ENCODE measurements at regions not wholly inside any gene's neighbourhood (a gene's known extent, or its start where the extent isn't known, plus 50 kb on each side); places are given as distances from the start of the nearest gene placed in this dataset.

GRCh38 chr1:47709019-47709871, 271.4 kb downstream of the FOXD2 start:
- Histone ChIP-seq H3K79me2 (ENCODE audit: insufficient read depth, low read length) (no peaks in the 10 kb centered on the region), H4K20me1 (ENCODE audit: insufficient read depth, low read length) (no peaks in the 10 kb centered on the region), H3K4me1 (ENCODE audit: insufficient read depth, low read length, severe bottlenecking) (no peaks in the 10 kb centered on the region), H3K36me3 (ENCODE audit: insufficient read depth, low read length) (no peaks in the 10 kb centered on the region), H3K4me3 (ENCODE audit: low read depth, low read length, poor library complexity, severe bottlenecking) (no peak overlapping the region), H3K9me3 (ENCODE audit: low read length) (no peaks in the 10 kb centered on the region), H2AFZ (ENCODE audit: low read length) (no peak overlapping the region), H3K4me2 (ENCODE audit: low read length) (no peak overlapping the region), H3K27me3 (ENCODE audit: insufficient read depth, low read length) (0 out of 2 replicates have a peak, but pooled peaks cover 3% of the 10 kb centered on the region), H3K9ac (ENCODE audit: low read length) (no peak overlapping the region), H3K9me2 (ENCODE audit: low read depth, low read length) (no peaks in the 10 kb centered on the region), H3F3A (ENCODE audit: insufficient read depth, low read length) (no peaks in the 10 kb centered on the region), H3K27ac (ENCODE audit: low read depth, low read length, poor library complexity, severe bottlenecking) (no peak overlapping the region)
- TF ChIP-seq CTCF (IDR thresholded peaks at IDR 0.05; ENCODE audit: low read length) (no peak), EZH2 (IDR thresholded peaks at IDR 0.05; ENCODE audit: borderline replicate concordance, low read length) (no peak)

GRCh38 chr1:47709872-47710231, 272.0 kb downstream of the FOXD2 start:
- H3K4me3 ChIP-seq (ENCODE audit: low read depth, low read length, poor library complexity, severe bottlenecking): no peak overlapping the region
- 0 out of 2 replicates have a peak, but pooled peaks cover 3% of the 10 kb centered on the region for H3K27me3 ChIP-seq (ENCODE audit: insufficient read depth, low read length)
- no peaks in the 10 kb centered on the region for H4K20me1 ChIP-seq (ENCODE audit: insufficient read depth, low read length)
- no peaks in the 10 kb centered on the region for H3F3A ChIP-seq (ENCODE audit: insufficient read depth, low read length)
- no peaks in the 10 kb centered on the region for H3K9me2 ChIP-seq (ENCODE audit: low read depth, low read length)
- H3K36me3 ChIP-seq (ENCODE audit: insufficient read depth, low read length): no peaks in the 10 kb centered on the region
- no peaks in the 10 kb centered on the region for H3K9me3 ChIP-seq (ENCODE audit: low read length)
- H3K4me1 ChIP-seq (ENCODE audit: insufficient read depth, low read length, severe bottlenecking): no peaks in the 10 kb centered on the region
- no peak overlapping the region for H3K4me2 ChIP-seq (ENCODE audit: low read length)
- no peaks in the 10 kb centered on the region for H3K79me2 ChIP-seq (ENCODE audit: insufficient read depth, low read length)
- H2AFZ ChIP-seq (ENCODE audit: low read length): no peak overlapping the region
- H3K27ac ChIP-seq (ENCODE audit: low read depth, low read length, poor library complexity, severe bottlenecking): no peak overlapping the region
- no peak for TF ChIP-seq EZH2 (IDR thresholded peaks at IDR 0.05; ENCODE audit: borderline replicate concordance, low read length)
- no peak for TF ChIP-seq CTCF (IDR thresholded peaks at IDR 0.05; ENCODE audit: low read length)
- no peak overlapping the region for H3K9ac ChIP-seq (ENCODE audit: low read length)

- no peaks in the 10 kb centered on the region for H3K9me2 ChIP-seq (ENCODE audit: low read depth, low read length)
- H4K20me1 ChIP-seq (ENCODE audit: insufficient read depth, low read length): no peaks in the 10 kb centered on the region
- H3F3A ChIP-seq (ENCODE audit: insufficient read depth, low read length): no peaks in the 10 kb centered on the region
- H2AFZ ChIP-seq (ENCODE audit: low read length): no peak overlapping the region
- H3K27ac ChIP-seq (ENCODE audit: low read depth, low read length, poor library complexity, severe bottlenecking): no peak overlapping the region
- 0 out of 2 replicates have a peak, but pooled peaks cover 3% of the 10 kb centered on the region for H3K27me3 ChIP-seq (ENCODE audit: insufficient read depth, low read length)
- H3K4me1 ChIP-seq (ENCODE audit: insufficient read depth, low read length, severe bottlenecking): no peaks in the 10 kb centered on the region
- H3K4me2 ChIP-seq (ENCODE audit: low read length): no peak overlapping the region
- H3K79me2 ChIP-seq (ENCODE audit: insufficient read depth, low read length): no peaks in the 10 kb centered on the region
- TF ChIP-seq CTCF (IDR thresholded peaks at IDR 0.05; ENCODE audit: low read length): peak; percentile 87
- no peak for TF ChIP-seq EZH2 (IDR thresholded peaks at IDR 0.05; ENCODE audit: borderline replicate concordance, low read length)
- no peak overlapping the region for H3K9ac ChIP-seq (ENCODE audit: low read length)
- H3K4me3 ChIP-seq (ENCODE audit: low read depth, low read length, poor library complexity, severe bottlenecking): no peak overlapping the region
- no peaks in the 10 kb centered on the region for H3K9me3 ChIP-seq (ENCODE audit: low read length)
- H3K36me3 ChIP-seq (ENCODE audit: insufficient read depth, low read length): no peaks in the 10 kb centered on the region
Observed at GRCh38 chr1:47710329-47711071, 272.7 kb downstream of the FOXD2 start.

Data from OCI-LY1 (cell line).